ENCODE measurements at regions not wholly inside any gene's neighbourhood (a gene's known extent, or its start where the extent isn't known, plus 50 kb on each side); places are given as distances from the start of the nearest gene placed in this dataset.
"Not testable (repeated sequence)": the region's sequence is repeated elsewhere in the genome, so short reads cannot be mapped to it uniquely, and the experiment has no call there.

- H3K4me1 ChIP-seq = no peaks in the 10 kb centered on the region
- DNase-seq (no peak), ATAC-seq (no peak)
- WGBS (ENCODE audit: insufficient coverage, low coverage, low lambda C conversion rate, missing lambda C conversion rate) = 59% methylated on average over 5 of the region's 5 CpGs
- H3K36me3 ChIP-seq = no peaks in the 10 kb centered on the region
- TF ChIP-seq POLR2A (IDR thresholded peaks at IDR 0.05) = no peak
- TF ChIP-seq, protein P1, sequence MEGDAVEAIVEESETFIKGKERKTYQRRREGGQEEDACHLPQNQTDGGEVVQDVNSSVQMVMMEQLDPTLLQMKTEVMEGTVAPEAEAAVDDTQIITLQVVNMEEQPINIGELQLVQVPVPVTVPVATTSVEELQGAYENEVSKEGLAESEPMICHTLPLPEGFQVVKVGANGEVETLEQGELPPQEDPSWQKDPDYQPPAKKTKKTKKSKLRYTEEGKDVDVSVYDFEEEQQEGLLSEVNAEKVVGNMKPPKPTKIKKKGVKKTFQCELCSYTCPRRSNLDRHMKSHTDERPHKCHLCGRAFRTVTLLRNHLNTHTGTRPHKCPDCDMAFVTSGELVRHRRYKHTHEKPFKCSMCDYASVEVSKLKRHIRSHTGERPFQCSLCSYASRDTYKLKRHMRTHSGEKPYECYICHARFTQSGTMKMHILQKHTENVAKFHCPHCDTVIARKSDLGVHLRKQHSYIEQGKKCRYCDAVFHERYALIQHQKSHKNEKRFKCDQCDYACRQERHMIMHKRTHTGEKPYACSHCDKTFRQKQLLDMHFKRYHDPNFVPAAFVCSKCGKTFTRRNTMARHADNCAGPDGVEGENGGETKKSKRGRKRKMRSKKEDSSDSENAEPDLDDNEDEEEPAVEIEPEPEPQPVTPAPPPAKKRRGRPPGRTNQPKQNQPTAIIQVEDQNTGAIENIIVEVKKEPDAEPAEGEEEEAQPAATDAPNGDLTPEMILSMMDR (IDR thresholded peaks at IDR 0.05) = no peak
- H3K4me3 ChIP-seq = no peak overlapping the region
- H3K27me3 ChIP-seq = no peaks in the 10 kb centered on the region
- no peaks in the 10 kb centered on the region for H3K9me3 ChIP-seq
- H3K27ac ChIP-seq = no peak overlapping the region
- intact Hi-C loops (cut with DNase I) = no loop called here
These were observed 148.8 kb upstream of the NRP1 start for GRCh38 chr10:33483124-33483815.

- Histone ChIP-seq H3K27me3 (no peaks in the 10 kb centered on the region), H3K27ac (no peak overlapping the region), H3K36me3 (no peaks in the 10 kb centered on the region), H3K9me3 (no peaks in the 10 kb centered on the region), H3K4me1 (no peaks in the 10 kb centered on the region), H3K4me3 (no peak overlapping the region)
- intact Hi-C loops (cut with DNase I) = no loop called here
- DNase-seq (no peak), ATAC-seq (no peak)
- no peak for TF ChIP-seq POLR2A (IDR thresholded peaks at IDR 0.05)
- TF ChIP-seq, protein P1 (IDR thresholded peaks at IDR 0.05) = no peak
- 81% methylated on average over 5 of the region's 5 CpGs for WGBS (ENCODE audit: insufficient coverage, low coverage, low lambda C conversion rate, missing lambda C conversion rate)
These were observed 148.0 kb upstream of the NRP1 start for GRCh38 chr10:33482486-33482885.

DNA sequence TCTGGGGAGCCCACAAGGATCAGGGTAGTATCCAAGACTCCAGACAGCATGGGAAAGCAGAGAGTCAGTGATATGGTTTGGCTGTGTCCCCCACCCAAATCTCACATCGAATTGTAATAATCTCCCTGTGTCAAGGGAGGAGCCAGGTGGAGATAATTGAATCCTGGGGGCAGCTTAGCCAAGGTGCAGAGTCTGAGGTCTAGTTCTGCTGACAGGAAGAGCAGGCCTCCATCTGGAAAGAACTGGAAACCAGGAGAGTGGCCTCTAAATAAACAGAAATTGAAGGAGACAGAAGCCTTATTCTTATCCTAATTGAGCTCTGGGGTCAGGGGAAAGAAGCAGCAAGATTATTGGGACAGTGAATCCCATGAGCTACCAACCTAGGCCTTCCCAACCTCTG is 146.7 kb upstream of the NRP1 start:
- WGBS (ENCODE audit: insufficient coverage, low coverage, low lambda C conversion rate, missing lambda C conversion rate) = 71% methylated on average over 1 of the region's 1 CpG
- intact Hi-C loops (cut with DNase I) = no loop called here

GRCh38 chr10:33480417-33480816 is 145.9 kb upstream of the NRP1 start:
- H3K27ac ChIP-seq; H3K36me3 ChIP-seq; H3K27me3 ChIP-seq; DNase-seq; ATAC-seq; H3K4me3 ChIP-seq; H3K4me1 ChIP-seq; intact Hi-C loops (cut with DNase I); H3K9me3 ChIP-seq: not testable (repeated sequence)
- WGBS (ENCODE audit: insufficient coverage, low coverage, low lambda C conversion rate, missing lambda C conversion rate) = no CpG with 5 or more reads among the region's 24 CpGs

More for the DNA sequence above, 146.7 kb upstream of the NRP1 start:
- DNase-seq = no peak
- ATAC-seq = no peak
- no peaks in the 10 kb centered on the region for H3K4me1 ChIP-seq
- H3K27me3 ChIP-seq = no peaks in the 10 kb centered on the region
- H3K27ac ChIP-seq = no peak overlapping the region
- TF ChIP-seq, protein P1 (IDR thresholded peaks at IDR 0.05) = no peak
- no peak for TF ChIP-seq POLR2A (IDR thresholded peaks at IDR 0.05)
- H3K36me3 ChIP-seq = no peaks in the 10 kb centered on the region
- H3K9me3 ChIP-seq = no peaks in the 10 kb centered on the region
- H3K4me3 ChIP-seq = no peak overlapping the region

GRCh38 chr10:33478675-33479125 is 144.2 kb upstream of the NRP1 start:
- Histone ChIP-seq H3K36me3 (no peaks in the 10 kb centered on the region), H3K4me1 (no peaks in the 10 kb centered on the region), H3K9me3 (no peaks in the 10 kb centered on the region), H3K27ac (no peak overlapping the region), H3K4me3 (no peak overlapping the region), H3K27me3 (no peaks in the 10 kb centered on the region)
- TF ChIP-seq POLR2A (IDR thresholded peaks at IDR 0.05) = no peak
- TF ChIP-seq, protein P1 (IDR thresholded peaks at IDR 0.05) = no peak
- intact Hi-C loops (cut with DNase I) = no loop called here
- ATAC-seq = no peak
- no peak for DNase-seq
- WGBS (ENCODE audit: insufficient coverage, low coverage, low lambda C conversion rate, missing lambda C conversion rate) = 86% methylated on average over 5 of the region's 5 CpGs

Data from right lobe of liver (tissue), 6 donors.